ENCODE measurements at regions not wholly inside any gene's neighbourhood (a gene's known extent, or its start where the extent isn't known, plus 50 kb on each side); places are given as distances from the start of the nearest gene placed in this dataset.

- H3K4me1 ChIP-seq = no peaks in the 10 kb centered on the region
- no peak overlapping the region for H3K27ac ChIP-seq
- no peak overlapping the region for H3K4me3 ChIP-seq
- TF ChIP-seq, protein P1, sequence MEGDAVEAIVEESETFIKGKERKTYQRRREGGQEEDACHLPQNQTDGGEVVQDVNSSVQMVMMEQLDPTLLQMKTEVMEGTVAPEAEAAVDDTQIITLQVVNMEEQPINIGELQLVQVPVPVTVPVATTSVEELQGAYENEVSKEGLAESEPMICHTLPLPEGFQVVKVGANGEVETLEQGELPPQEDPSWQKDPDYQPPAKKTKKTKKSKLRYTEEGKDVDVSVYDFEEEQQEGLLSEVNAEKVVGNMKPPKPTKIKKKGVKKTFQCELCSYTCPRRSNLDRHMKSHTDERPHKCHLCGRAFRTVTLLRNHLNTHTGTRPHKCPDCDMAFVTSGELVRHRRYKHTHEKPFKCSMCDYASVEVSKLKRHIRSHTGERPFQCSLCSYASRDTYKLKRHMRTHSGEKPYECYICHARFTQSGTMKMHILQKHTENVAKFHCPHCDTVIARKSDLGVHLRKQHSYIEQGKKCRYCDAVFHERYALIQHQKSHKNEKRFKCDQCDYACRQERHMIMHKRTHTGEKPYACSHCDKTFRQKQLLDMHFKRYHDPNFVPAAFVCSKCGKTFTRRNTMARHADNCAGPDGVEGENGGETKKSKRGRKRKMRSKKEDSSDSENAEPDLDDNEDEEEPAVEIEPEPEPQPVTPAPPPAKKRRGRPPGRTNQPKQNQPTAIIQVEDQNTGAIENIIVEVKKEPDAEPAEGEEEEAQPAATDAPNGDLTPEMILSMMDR (IDR thresholded peaks at IDR 0.05) = no peak
- DNase-seq (ENCODE audit: low spot score in 2 of 2) = no peak
- no peaks in the 10 kb centered on the region for H3K27me3 ChIP-seq
- H3K9me3 ChIP-seq = no peaks in the 10 kb centered on the region
- intact Hi-C loops (cut with DNase I) = no loop called here
- no peaks in the 10 kb centered on the region for H3K36me3 ChIP-seq
These were observed 86.8 kb upstream of the SOX9 start for GRCh38 chr17:72034000-72034399.

DNA sequence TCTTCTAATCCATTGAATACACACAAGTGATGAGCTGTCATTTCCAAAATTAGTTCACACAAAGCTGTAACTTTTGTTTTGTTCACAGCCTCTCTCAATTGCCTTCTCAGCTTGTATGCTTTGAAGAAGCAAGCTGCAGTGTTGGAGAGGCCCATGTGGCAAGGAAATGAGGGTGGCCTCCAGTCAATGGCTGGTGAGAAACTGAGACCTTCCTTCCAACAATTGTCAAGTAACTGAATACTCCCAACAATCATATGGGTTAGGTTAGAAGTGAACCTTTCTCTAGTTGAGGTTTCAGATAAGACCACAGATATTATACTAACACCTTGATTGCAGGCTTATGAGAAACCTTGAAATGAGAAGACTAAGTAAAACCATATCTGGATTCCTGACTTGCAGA lies 82.4 kb upstream of the SOX9 start:
- H3K27ac ChIP-seq = no peak overlapping the region
- TF ChIP-seq, protein P1 (IDR thresholded peaks at IDR 0.05) = no peak
- H3K4me1 ChIP-seq = no peaks in the 10 kb centered on the region
- no peak for DNase-seq (ENCODE audit: low spot score in 2 of 2)
- H3K27me3 ChIP-seq = no peaks in the 10 kb centered on the region
- intact Hi-C loops (cut with DNase I) = no loop called here
- H3K36me3 ChIP-seq = no peaks in the 10 kb centered on the region
- H3K4me3 ChIP-seq = no peak overlapping the region
- H3K9me3 ChIP-seq = no peaks in the 10 kb centered on the region

- Histone ChIP-seq H3K36me3 (no peaks in the 10 kb centered on the region), H3K27me3 (no peaks in the 10 kb centered on the region), H3K9me3 (no peaks in the 10 kb centered on the region), H3K27ac (no peak overlapping the region), H3K4me1 (no peaks in the 10 kb centered on the region), H3K4me3 (no peak overlapping the region)
- intact Hi-C loops (cut with DNase I) = no loop called here
- TF ChIP-seq, protein P1 (IDR thresholded peaks at IDR 0.05) = no peak
- no peak for DNase-seq (ENCODE audit: low spot score in 2 of 2)
These were observed 81.3 kb upstream of the SOX9 start for GRCh38 chr17:72039490-72039889.

DNA sequence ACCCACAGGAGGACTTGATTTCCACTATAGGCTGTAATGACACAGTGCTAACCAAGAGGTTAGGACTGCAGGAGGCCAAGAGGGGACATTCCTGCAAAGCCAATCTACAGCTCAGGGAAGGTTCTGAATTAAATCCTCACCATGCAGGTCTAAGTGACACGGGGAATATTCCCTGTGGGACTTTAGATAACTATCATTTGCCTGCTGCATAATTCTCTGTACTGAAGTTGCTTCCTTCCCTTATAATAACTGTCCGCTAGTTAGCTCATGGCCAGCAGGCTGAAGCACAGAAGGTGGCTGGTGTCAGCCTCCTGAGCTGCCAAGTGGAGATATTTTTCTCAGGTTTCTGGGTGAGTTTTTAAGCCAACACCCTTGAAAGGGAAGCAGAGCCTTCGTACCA lies 74.6 kb upstream of the SOX9 start:
- Histone ChIP-seq H3K27me3 (no peaks in the 10 kb centered on the region), H3K4me3 (no peak overlapping the region), H3K4me1 (no peaks in the 10 kb centered on the region), H3K9me3 (no peaks in the 10 kb centered on the region), H3K36me3 (no peaks in the 10 kb centered on the region), H3K27ac (no peak overlapping the region)
- no peak for DNase-seq (ENCODE audit: low spot score in 2 of 2)
- intact Hi-C loops (cut with DNase I) = no loop called here
- TF ChIP-seq, protein P1 (IDR thresholded peaks at IDR 0.05) = no peak

DNA sequence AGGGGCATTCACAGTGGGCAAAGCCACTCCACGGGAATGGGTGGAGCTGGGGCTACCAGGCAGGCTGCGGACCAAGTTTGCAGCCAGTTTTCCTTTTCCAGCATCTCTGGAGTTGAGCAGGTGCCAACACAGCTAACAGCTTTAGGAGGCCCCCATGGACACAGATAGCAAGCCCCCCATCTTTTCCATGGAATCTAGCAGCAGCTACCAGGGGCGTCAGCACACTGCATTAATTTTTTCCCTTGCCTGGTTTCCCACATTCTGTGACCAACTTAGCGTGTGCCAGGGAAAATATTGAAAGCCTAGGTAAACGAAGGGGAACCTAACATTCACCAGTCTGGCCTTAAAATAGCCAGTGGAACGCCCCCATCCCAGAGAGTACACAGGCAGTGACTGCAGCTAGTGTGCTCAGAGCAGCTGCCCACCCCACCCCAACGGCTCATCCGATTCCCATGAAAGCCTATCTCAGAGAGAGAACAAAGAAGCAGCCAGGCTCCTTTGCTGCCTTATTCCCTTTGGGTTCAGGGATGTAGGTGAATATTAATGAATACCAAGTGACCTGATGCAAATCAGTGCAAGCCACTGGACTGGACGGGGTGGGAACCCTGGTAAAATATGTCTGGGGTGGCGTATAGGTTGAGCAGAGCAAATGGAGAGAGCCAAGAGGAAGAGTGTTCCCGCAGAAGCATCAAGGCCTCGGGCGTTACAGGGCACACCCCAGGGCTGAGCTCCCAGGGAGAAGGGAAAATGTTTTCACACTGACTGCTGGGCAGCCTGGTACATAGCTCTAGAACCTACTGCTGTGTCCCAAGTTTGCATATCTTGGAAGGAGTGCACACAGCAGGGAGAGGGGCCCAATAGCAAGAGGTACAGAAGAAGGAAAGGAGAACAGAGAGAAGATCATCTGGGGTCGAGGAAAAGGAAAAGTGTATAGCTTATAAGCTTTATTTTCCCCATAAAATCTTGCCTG lies 73.9 kb upstream of the SOX9 start:
- Histone ChIP-seq H3K27ac (no peak overlapping the region), H3K4me1 (no peaks in the 10 kb centered on the region), H3K9me3 (no peaks in the 10 kb centered on the region), H3K27me3 (no peaks in the 10 kb centered on the region), H3K4me3 (no peak overlapping the region), H3K36me3 (no peaks in the 10 kb centered on the region)
- TF ChIP-seq, protein P1 (IDR thresholded peaks at IDR 0.05) = no peak
- no peak for DNase-seq (ENCODE audit: low spot score in 2 of 2)
- intact Hi-C loops (cut with DNase I) = no loop called here
